Thyroid gland (tissue), 4 donors: ENCODE measurements at regions not wholly inside any gene's neighbourhood (a gene's known extent, or its start where the extent isn't known, plus 50 kb on each side); places are given as distances from the start of the nearest gene placed in this dataset.

Experiments
- CTCF ChIP-seq, 6 experiments: fragments of 200-600 bp in 3 of 6; fragments of 450-650 bp in 3 of 6; sonication (generic) in 3 of 6; IDR thresholded peaks; one replicate each; pipeline ENCODE4 v1.5.1; 2016 to 2019; ENCODE audit warnings: antibody characterized with exemption in 6 of 6, mild to moderate bottlenecking in 2 of 6, inconsistent platforms in 1 of 6, moderate library complexity in 1 of 6
- POLR2A ChIP-seq, 2 donors: fragments of 450-650 bp; IDR thresholded peaks; one replicate each; pipeline ENCODE4 v1.6.1; 2017; ENCODE audit warnings: antibody characterized with exemption in 2 of 2, mild to moderate bottlenecking in 2 of 2, moderate library complexity in 1 of 2

- TF ChIP-seq POLR2A (IDR thresholded peaks at IDR 0.05) (no peak), CTCF (IDR thresholded peaks at IDR 0.05) (no peak)
Observed at GRCh38 chr9:117494401-117495090, 79.7 kb upstream of the ASTN2 start.
